H1 (cell line): ENCODE measurements at regions not wholly inside any gene's neighbourhood (a gene's known extent, or its start where the extent isn't known, plus 50 kb on each side); places are given as distances from the start of the nearest gene placed in this dataset.

Source experiments
- BCL11A ChIP-seq, 2 experiments: IDR thresholded peaks; one replicate each; pipeline ENCODE4 v1.6.1; 2011; ENCODE audit warnings: low read depth in 2 of 2, low read length in 2 of 2, mild to moderate bottlenecking in 2 of 2
- CHD1 ChIP-seq: IDR thresholded peaks from 2 replicates; pipeline ENCODE4 v1.6.1; 2012; ENCODE audit warnings: low read depth, low read length, improper control_type of control experiment
- NRF1 ChIP-seq: IDR thresholded peaks from 2 replicates; pipeline ENCODE4 v1.6.1; 2011; ENCODE audit warnings: mild to moderate bottlenecking, low read depth, low read length, improper control_type of control experiment
- POLR2A ChIP-seq, 2 experiments: IDR thresholded peaks; 1 replicate in 1 of 2; 2 replicates in 1 of 2; pipeline ENCODE4 v1.6.1; 2011; ENCODE audit warnings: low read depth in 2 of 2, low read length in 2 of 2, mild to moderate bottlenecking in 2 of 2; ENCODE audit errors: control extremely low read depth in 1 of 2
- RXRA ChIP-seq: IDR thresholded peaks from 2 replicates; pipeline ENCODE4 v1.6.1; 2011; ENCODE audit warnings: low read depth, mild to moderate bottlenecking, low read length, moderate library complexity; ENCODE audit not compliant: insufficient read depth
- SAP30 ChIP-seq: fragments of 300-600 bp; sonication (generic); IDR thresholded peaks from 2 replicates; pipeline ENCODE4 v1.7.1; 2012; ENCODE audit warnings: low read length, moderate library complexity, mild to moderate bottlenecking, inconsistent platforms; ENCODE audit not compliant: insufficient read depth, insufficient replicate concordance
- SIN3A ChIP-seq, 2 experiments: IDR thresholded peaks in 1 of 2; conservative IDR thresholded peaks in 1 of 2; 2 replicates each; pipeline ENCODE4 v1.6.1; 2011 to 2012; ENCODE audit warnings: low read length in 2 of 2, improper control_type of control experiment in 1 of 2, low read depth in 1 of 2, mild to moderate bottlenecking in 1 of 2
- TAF7 ChIP-seq: optimal IDR thresholded peaks from 2 replicates; pipeline ENCODE3; 2011; ENCODE audit warnings: low read depth, mild to moderate bottlenecking, inconsistent platforms, low read length, moderate library complexity, borderline replicate concordance
- TBP ChIP-seq: IDR thresholded peaks from 2 replicates; pipeline ENCODE4 v1.6.1; 2011; ENCODE audit warnings: low read depth, low read length, improper control_type of control experiment
- TCF12 ChIP-seq: IDR thresholded peaks from 2 replicates; pipeline ENCODE4 v1.6.1; 2011; ENCODE audit warnings: low read depth, mild to moderate bottlenecking, low read length
- TF ChIP-seq, protein P1 (sequence below): IDR thresholded peaks from 2 replicates; pipeline ENCODE4 v1.6.1; 2012; ENCODE audit warnings: inconsistent platforms
- TF ChIP-seq, protein P2 (sequence below), 3 experiments: IDR thresholded peaks; 1 replicate in 2 of 3; 2 replicates in 1 of 3; pipeline versions ENCODE4 v1.5.1 to v1.6.1; 2011; ENCODE audit warnings: low read length in 3 of 3, mild to moderate bottlenecking in 3 of 3, inconsistent platforms in 2 of 3, low read depth in 1 of 3, moderate library complexity in 1 of 3; ENCODE audit not compliant: insufficient read depth in 1 of 3; ENCODE audit errors: control extremely low read depth in 1 of 3
- TF ChIP-seq, protein P3 (sequence below): IDR thresholded peaks from 2 replicates; pipeline ENCODE4 v1.6.1; 2012; ENCODE audit warnings: inconsistent platforms

DNA sequence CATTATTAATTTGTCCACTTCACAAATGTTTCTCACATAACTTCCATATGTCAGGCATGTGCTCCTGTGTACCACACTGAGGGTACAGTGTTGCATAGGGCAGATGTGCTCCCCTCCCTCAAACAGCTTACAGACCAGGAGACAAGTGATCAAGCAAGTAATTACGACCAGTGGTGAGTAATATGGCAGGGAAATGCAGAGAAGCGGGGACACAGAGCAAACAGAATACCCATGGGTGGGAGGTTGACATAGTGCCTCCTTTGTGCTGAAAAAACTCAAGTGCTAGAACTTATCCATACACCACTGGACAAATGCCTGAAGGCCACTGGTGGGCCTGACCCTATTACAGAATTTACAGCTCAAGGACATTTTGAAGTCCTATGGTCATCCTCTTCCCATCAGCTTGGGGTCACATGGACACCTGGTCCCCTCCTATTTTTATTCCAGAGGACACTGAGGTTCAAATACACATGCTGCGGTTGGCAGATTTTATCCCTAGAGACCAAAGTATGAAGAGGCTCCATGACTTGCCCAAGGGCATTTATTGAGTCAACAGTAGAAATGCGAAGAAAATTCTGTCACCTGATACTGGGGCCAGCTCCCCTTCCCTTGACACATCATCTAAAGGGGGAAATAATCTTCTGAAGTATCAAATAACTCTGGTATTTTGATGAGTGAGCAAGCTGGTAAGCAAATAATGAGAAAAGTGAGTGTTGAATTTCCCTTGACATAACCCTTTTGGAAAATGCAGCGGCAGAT is 116.6 kb downstream of the QRSL1 start:
- TF ChIP-seq TAF7 (no peak), SIN3A (conservative IDR thresholded peaks at IDR 0.05 in 1 of 2, IDR thresholded peaks at IDR 0.05 in 1 of 2; ENCODE audit: low read depth in 1 of 2, low read length in 2 of 2) (no peak), RXRA (no peak), BCL11A (IDR thresholded peaks at IDR 0.05; ENCODE audit: low read depth in 2 of 2, low read length in 2 of 2) (no peak), POLR2A (IDR thresholded peaks at IDR 0.05; ENCODE audit: control extremely low read depth in 1 of 2, low read depth in 2 of 2, low read length in 2 of 2) (no peak), CHD1 (no peak), TBP (no peak), SAP30 (no peak), NRF1 (no peak), TCF12 (no peak)
- TF ChIP-seq, protein P1, sequence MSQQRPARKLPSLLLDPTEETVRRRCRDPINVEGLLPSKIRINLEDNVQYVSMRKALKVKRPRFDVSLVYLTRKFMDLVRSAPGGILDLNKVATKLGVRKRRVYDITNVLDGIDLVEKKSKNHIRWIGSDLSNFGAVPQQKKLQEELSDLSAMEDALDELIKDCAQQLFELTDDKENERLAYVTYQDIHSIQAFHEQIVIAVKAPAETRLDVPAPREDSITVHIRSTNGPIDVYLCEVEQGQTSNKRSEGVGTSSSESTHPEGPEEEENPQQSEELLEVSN, result no peak
- TF ChIP-seq, protein P2, sequence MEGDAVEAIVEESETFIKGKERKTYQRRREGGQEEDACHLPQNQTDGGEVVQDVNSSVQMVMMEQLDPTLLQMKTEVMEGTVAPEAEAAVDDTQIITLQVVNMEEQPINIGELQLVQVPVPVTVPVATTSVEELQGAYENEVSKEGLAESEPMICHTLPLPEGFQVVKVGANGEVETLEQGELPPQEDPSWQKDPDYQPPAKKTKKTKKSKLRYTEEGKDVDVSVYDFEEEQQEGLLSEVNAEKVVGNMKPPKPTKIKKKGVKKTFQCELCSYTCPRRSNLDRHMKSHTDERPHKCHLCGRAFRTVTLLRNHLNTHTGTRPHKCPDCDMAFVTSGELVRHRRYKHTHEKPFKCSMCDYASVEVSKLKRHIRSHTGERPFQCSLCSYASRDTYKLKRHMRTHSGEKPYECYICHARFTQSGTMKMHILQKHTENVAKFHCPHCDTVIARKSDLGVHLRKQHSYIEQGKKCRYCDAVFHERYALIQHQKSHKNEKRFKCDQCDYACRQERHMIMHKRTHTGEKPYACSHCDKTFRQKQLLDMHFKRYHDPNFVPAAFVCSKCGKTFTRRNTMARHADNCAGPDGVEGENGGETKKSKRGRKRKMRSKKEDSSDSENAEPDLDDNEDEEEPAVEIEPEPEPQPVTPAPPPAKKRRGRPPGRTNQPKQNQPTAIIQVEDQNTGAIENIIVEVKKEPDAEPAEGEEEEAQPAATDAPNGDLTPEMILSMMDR (IDR thresholded peaks at IDR 0.05; ENCODE audit: control extremely low read depth in 1 of 3, insufficient read depth in 1 of 3, low read depth in 1 of 3, low read length in 3 of 3), result no peak
- TF ChIP-seq, protein P3, sequence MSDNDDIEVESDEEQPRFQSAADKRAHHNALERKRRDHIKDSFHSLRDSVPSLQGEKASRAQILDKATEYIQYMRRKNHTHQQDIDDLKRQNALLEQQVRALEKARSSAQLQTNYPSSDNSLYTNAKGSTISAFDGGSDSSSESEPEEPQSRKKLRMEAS, result no peak
